ENCODE measurements at regions not wholly inside any gene's neighbourhood (a gene's known extent, or its start where the extent isn't known, plus 50 kb on each side); places are given as distances from the start of the nearest gene placed in this dataset.

DNA sequence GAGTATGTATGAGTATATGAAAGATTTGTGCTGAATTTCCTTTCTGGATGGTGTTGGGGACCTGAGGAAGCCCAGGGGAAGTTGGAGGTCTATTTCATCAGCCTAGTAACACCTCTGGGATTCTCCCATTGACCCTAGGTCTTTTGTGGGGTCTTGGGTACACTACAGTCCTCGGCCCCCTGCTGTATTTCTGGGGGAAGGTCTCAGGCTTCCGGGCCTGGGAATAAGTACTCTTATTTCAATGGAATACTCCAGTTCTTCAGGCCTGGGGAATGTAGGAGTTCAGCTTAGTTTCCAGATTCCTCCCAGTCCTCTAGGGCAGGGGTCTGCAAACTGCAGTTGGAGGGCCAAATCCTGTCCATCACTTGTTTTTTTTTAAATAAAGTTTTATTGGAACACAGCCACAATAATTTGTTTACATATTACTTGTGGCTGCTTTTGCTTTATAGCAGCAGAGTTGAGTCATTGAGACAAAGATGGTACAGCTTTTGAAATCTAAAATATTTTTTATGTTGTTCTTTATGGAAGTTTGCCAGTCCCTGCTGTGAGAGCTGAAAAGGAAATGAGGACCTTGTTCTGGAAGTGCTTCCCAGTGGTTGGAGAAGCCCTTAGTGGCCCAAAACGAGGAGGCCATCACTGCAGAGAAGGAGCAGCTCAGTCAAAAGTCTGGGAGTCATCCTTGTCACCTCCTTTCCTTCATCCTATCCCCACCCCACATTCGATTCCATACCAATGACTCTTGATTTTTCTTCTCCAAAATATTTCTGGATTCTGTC, 142.5 kb upstream of the HS3ST2 start:
- no peak for TF ChIP-seq POLR2A (IDR thresholded peaks at IDR 0.05; ENCODE audit: low read length)
- no peak for TF ChIP-seq GATA1 (IDR thresholded peaks at IDR 0.05; ENCODE audit: low read depth, low read length)
